HEK293 (cell line): ENCODE measurements at regions not wholly inside any gene's neighbourhood (a gene's known extent, or its start where the extent isn't known, plus 50 kb on each side); places are given as distances from the start of the nearest gene placed in this dataset.
A peak's percentile ranks its signal among the peaks of the same experiment; 100 is the strongest.

Experiments used
- CTCF ChIA-PET: fragments of 350-600 bp; formaldehyde crosslinking; extraction: SDS; loops from one replicate; lab custom pipeline; 2021; ENCODE audit warnings: antibody characterized with exemption; lab: Yijun Ruan, JAX
- POLR2A ChIA-PET: fragments of 300-600 bp; formaldehyde crosslinking; extraction: SDS; loops from one replicate; lab custom pipeline; 2020; ENCODE audit warnings: antibody characterized with exemption, inconsistent platforms; lab: Yijun Ruan, JAX
- H3K27ac ChIP-seq: fragments of 200-500 bp; sonication (Bioruptor generic); 2 replicates; pipeline ENCODE4 v1.5.1; 2014; ENCODE audit warnings: low read depth, low read length, control low read depth, inconsistent platforms; ENCODE audit errors: extremely low read depth
- H3K36me3 ChIP-seq, 2 experiments: fragments of 200-500 bp in 1 of 2; sonication (Bioruptor generic) in 1 of 2; 1 replicate in 1 of 2; 2 replicates in 1 of 2; pipeline ENCODE4 v1.5.1; 2014 to 2017; ENCODE audit warnings: inconsistent platforms in 2 of 2, low read length in 2 of 2; ENCODE audit not compliant: control insufficient read depth in 2 of 2, insufficient read depth in 1 of 2
- H3K4me1 ChIP-seq: fragments of 200-500 bp; sonication (Bioruptor generic); 2 replicates; pipeline ENCODE4 v1.5.1; 2014; ENCODE audit warnings: mild to moderate bottlenecking, low read length, inconsistent platforms; ENCODE audit not compliant: control insufficient read depth, insufficient read depth
- H3K4me3 ChIP-seq: 2 replicates; pipeline ENCODE4 v1.5.1; 2011; ENCODE audit warnings: low read depth, mild to moderate bottlenecking, control low read depth, low read length, moderate library complexity
- H3K9me3 ChIP-seq: fragments of 200-500 bp; sonication (Bioruptor generic); 2 replicates; pipeline ENCODE4 v1.5.1; 2014; ENCODE audit warnings: low read depth, low read length, inconsistent platforms; ENCODE audit not compliant: control insufficient read depth, insufficient read depth
- ELK4 ChIP-seq: IDR thresholded peaks from 2 replicates; pipeline ENCODE4 v1.6.1; 2011; ENCODE audit warnings: mild to moderate bottlenecking, low read depth, low read length, borderline replicate concordance
- FEZF1 ChIP-seq: fragments of 450-650 bp; formaldehyde crosslinking; IDR thresholded peaks from 2 replicates; pipeline ENCODE4 v1.5.1; 2016; ENCODE audit warnings: missing biosample characterization, missing genetic modification characterization
- GLI2 ChIP-seq: fragments of 450-650 bp; formaldehyde crosslinking; IDR thresholded peaks from 2 replicates; pipeline ENCODE4; 2017; ENCODE audit warnings: missing biosample characterization, missing genetic modification characterization, low read depth, borderline replicate concordance
- HOXC10 ChIP-seq: sonication (generic); formaldehyde crosslinking; IDR thresholded peaks from 2 replicates; pipeline ENCODE4 v1.8.1; 2023; ENCODE audit warnings: mild to moderate bottlenecking, missing genetic modification reagents
- KLF1 ChIP-seq: fragments of 450-650 bp; formaldehyde crosslinking; IDR thresholded peaks from 2 replicates; pipeline ENCODE4 v1.5.1; 2016; ENCODE audit warnings: missing biosample characterization, missing genetic modification characterization
- MEIS1 ChIP-seq: sonication (generic); formaldehyde crosslinking; IDR thresholded peaks from 2 replicates; pipeline ENCODE4 v1.8.1; 2022; ENCODE audit warnings: missing genetic modification reagents, mild to moderate bottlenecking, borderline replicate concordance
- MZF1 ChIP-seq: fragments of 450-650 bp; formaldehyde crosslinking; IDR thresholded peaks from 2 replicates; pipeline ENCODE4 v1.5.1; 2017; ENCODE audit warnings: missing biosample characterization, missing genetic modification characterization, borderline replicate concordance
- OSR2 ChIP-seq: fragments of 450-650 bp; formaldehyde crosslinking; IDR thresholded peaks from 2 replicates; pipeline ENCODE4 v1.5.1; 2016; ENCODE audit warnings: missing biosample characterization, missing genetic modification characterization
- PRDM1 ChIP-seq: fragments of 450-650 bp; formaldehyde crosslinking; IDR thresholded peaks from 2 replicates; pipeline ENCODE4; 2016; ENCODE audit warnings: missing biosample characterization, missing genetic modification characterization
- SCRT2 ChIP-seq: fragments of 450-650 bp; formaldehyde crosslinking; IDR thresholded peaks from 2 replicates; pipeline ENCODE4 v1.5.1; 2016; ENCODE audit warnings: missing biosample characterization, missing genetic modification characterization
- ZBTB17 ChIP-seq: fragments of 450-650 bp; formaldehyde crosslinking; IDR thresholded peaks from 2 replicates; pipeline ENCODE4 v1.5.1; 2016; ENCODE audit warnings: missing biosample characterization, missing genetic modification characterization
- ZBTB48 ChIP-seq: fragments of 450-650 bp; formaldehyde crosslinking; IDR thresholded peaks from 2 replicates; pipeline ENCODE4 v1.5.1; 2016; ENCODE audit warnings: missing biosample characterization, missing genetic modification characterization
- ZFHX2 ChIP-seq: fragments of 450-650 bp; formaldehyde crosslinking; conservative IDR thresholded peaks from 2 replicates; pipeline ENCODE4 v1.5.1; 2016; ENCODE audit warnings: missing biosample characterization, missing genetic modification characterization
- ZNF132 ChIP-seq: fragments of 450-650 bp; formaldehyde crosslinking; IDR thresholded peaks from 2 replicates; pipeline ENCODE4 v1.5.1; 2017; ENCODE audit warnings: missing biosample characterization, missing genetic modification characterization, borderline replicate concordance
- ZNF175 ChIP-seq: fragments of 450-650 bp; formaldehyde crosslinking; IDR thresholded peaks from 2 replicates; pipeline ENCODE4 v1.5.1; 2016; ENCODE audit warnings: missing biosample characterization, missing genetic modification characterization
- ZNF223 ChIP-seq: fragments of 450-650 bp; formaldehyde crosslinking; IDR thresholded peaks from 2 replicates; pipeline ENCODE4 v1.5.1; 2016; ENCODE audit warnings: missing biosample characterization, missing genetic modification characterization
- ZNF292 ChIP-seq: fragments of 450-650 bp; formaldehyde crosslinking; IDR thresholded peaks from 2 replicates; pipeline ENCODE4 v1.5.1; 2016; ENCODE audit warnings: low read depth, missing biosample characterization, missing genetic modification characterization, borderline replicate concordance
- ZNF311 ChIP-seq: fragments of 450-650 bp; formaldehyde crosslinking; IDR thresholded peaks from 2 replicates; pipeline ENCODE4 v1.5.1; 2017; ENCODE audit warnings: missing biosample characterization, missing genetic modification characterization, borderline replicate concordance
- ZNF354C ChIP-seq: fragments of 450-650 bp; formaldehyde crosslinking; IDR thresholded peaks from 2 replicates; pipeline ENCODE4 v1.5.1; 2016; ENCODE audit warnings: missing biosample characterization, missing genetic modification characterization, low read depth, borderline replicate concordance
- ZNF585B ChIP-seq: fragments of 450-650 bp; formaldehyde crosslinking; IDR thresholded peaks from 2 replicates; pipeline ENCODE4 v1.5.1; 2016; ENCODE audit warnings: missing biosample characterization, missing genetic modification characterization
- ZNF654 ChIP-seq: fragments of 450-650 bp; formaldehyde crosslinking; IDR thresholded peaks from 2 replicates; pipeline ENCODE4 v1.5.1; 2016; ENCODE audit warnings: low read depth, missing biosample characterization, missing genetic modification characterization
- ZNF664 ChIP-seq: fragments of 450-650 bp; formaldehyde crosslinking; IDR thresholded peaks from 2 replicates; pipeline ENCODE4 v1.5.1; 2016; ENCODE audit warnings: missing biosample characterization, missing genetic modification characterization
- ZNF701 ChIP-seq: fragments of 450-650 bp; formaldehyde crosslinking; IDR thresholded peaks from 2 replicates; pipeline ENCODE4 v1.5.1; 2016; ENCODE audit warnings: missing biosample characterization, missing genetic modification characterization
- ZNF785 ChIP-seq: fragments of 450-650 bp; formaldehyde crosslinking; IDR thresholded peaks from 2 replicates; pipeline ENCODE4 v1.5.1; 2016; ENCODE audit warnings: missing biosample characterization, missing genetic modification characterization
- ZSCAN16 ChIP-seq: fragments of 450-650 bp; formaldehyde crosslinking; IDR thresholded peaks from 2 replicates; pipeline ENCODE4 v1.5.1; 2016; ENCODE audit warnings: missing biosample characterization, missing genetic modification characterization
- TF ChIP-seq, protein P1 (sequence below): fragments of 450-650 bp; formaldehyde crosslinking; IDR thresholded peaks from 2 replicates; pipeline ENCODE4 v1.5.1; 2016; ENCODE audit warnings: missing biosample characterization, missing genetic modification characterization, low read depth

- POLR2A ChIA-PET, result interaction anchor here (0.8 kb wide), 1 partner anchor 24 kb away, joined by 3 read pairs; no protein-coding TSS in a partner anchor
- no peak for TF ChIP-seq OSR2 (tag by site-specific recombination)
- TF ChIP-seq ZNF664 (tag by site-specific recombination), result no peak
- TF ChIP-seq ZSCAN16 (tag by site-specific recombination), result no peak
- TF ChIP-seq MZF1, result no peak
- TF ChIP-seq HOXC10 (CRISPR knock-in tag), result no peak
- TF ChIP-seq ZNF223 (tag by site-specific recombination), result no peak
- Histone ChIP-seq H3K27ac (no peak overlapping the region), H3K36me3 (no peaks in the 10 kb centered on the region), H3K4me3 (no peak overlapping the region), H3K9me3 (no peaks in the 10 kb centered on the region), H3K4me1 (no peaks in the 10 kb centered on the region)
- CTCF ChIA-PET, result interaction anchor here (0.6 to 1.8 kb wide), 3 partner anchors 30 to 41 kb away, joined by 4 to 12 read pairs (median 7); no protein-coding TSS in a partner anchor
Observed at GRCh38 chr9:92171822-92172221, 56.6 kb upstream of the SPTLC1 start.

- ChIA-PET POLR2A (no interaction called here), CTCF (interaction anchor here (0.6 to 1.8 kb wide), 2 partner anchors 29 to 31 kb away, joined by 4 to 12 read pairs; no protein-coding TSS in a partner anchor)
- H3K9me3 ChIP-seq, result no peaks in the 10 kb centered on the region
- no peaks in the 10 kb centered on the region for H3K36me3 ChIP-seq
- H3K27ac ChIP-seq, result no peak overlapping the region
- no peak overlapping the region for H3K4me3 ChIP-seq
- TF ChIP-seq ZNF354C (tag by site-specific recombination) (no peak), PRDM1 (tag by site-specific recombination) (no peak), ZNF292 (tag by site-specific recombination) (no peak), ELK4 (no peak), SCRT2 (tag by site-specific recombination) (no peak), ZBTB17 (tag by site-specific recombination) (no peak), ZNF311 (no peak), ZNF785 (tag by site-specific recombination) (no peak), FEZF1 (tag by site-specific recombination) (no peak), ZBTB48 (no peak), OSR2 (tag by site-specific recombination) (no peak), KLF1 (no peak), GLI2 (tag by site-specific recombination) (no peak), ZNF132 (tag by site-specific recombination) (no peak), ZNF654 (tag by site-specific recombination) (no peak), ZNF585B (tag by site-specific recombination) (no peak), ZNF664 (tag by site-specific recombination) (no peak), ZNF175 (tag by site-specific recombination) (no peak)
- H3K4me1 ChIP-seq, result no peaks in the 10 kb centered on the region
Observed at GRCh38 chr9:92171281-92171680, 56.1 kb upstream of the SPTLC1 start.

GRCh38 chr9:92170848-92171247, 55.6 kb upstream of the SPTLC1 start:
- no peaks in the 10 kb centered on the region for H3K36me3 ChIP-seq
- no peaks in the 10 kb centered on the region for H3K9me3 ChIP-seq
- no peak overlapping the region for H3K4me3 ChIP-seq
- no peaks in the 10 kb centered on the region for H3K4me1 ChIP-seq
- TF ChIP-seq, protein P1, sequence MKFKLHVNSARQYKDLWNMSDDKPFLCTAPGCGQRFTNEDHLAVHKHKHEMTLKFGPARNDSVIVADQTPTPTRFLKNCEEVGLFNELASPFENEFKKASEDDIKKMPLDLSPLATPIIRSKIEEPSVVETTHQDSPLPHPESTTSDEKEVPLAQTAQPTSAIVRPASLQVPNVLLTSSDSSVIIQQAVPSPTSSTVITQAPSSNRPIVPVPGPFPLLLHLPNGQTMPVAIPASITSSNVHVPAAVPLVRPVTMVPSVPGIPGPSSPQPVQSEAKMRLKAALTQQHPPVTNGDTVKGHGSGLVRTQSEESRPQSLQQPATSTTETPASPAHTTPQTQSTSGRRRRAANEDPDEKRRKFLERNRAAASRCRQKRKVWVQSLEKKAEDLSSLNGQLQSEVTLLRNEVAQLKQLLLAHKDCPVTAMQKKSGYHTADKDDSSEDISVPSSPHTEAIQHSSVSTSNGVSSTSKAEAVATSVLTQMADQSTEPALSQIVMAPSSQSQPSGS, result no peak
- no peak for TF ChIP-seq ZNF701
- no peak for TF ChIP-seq MEIS1 (CRISPR knock-in tag)
- peak; percentile 60 for TF ChIP-seq ZFHX2 (tag by site-specific recombination)
- TF ChIP-seq, all 188 proteins: peak for 1
- CTCF ChIA-PET, result interaction anchor here (1.8 kb wide), 1 partner anchor 30 kb away, joined by 12 read pairs; no protein-coding TSS in a partner anchor
- POLR2A ChIA-PET, result no interaction called here
- no peak overlapping the region for H3K27ac ChIP-seq
